A673 (cell line): ENCODE measurements at regions not wholly inside any gene's neighbourhood (a gene's known extent, or its start where the extent isn't known, plus 50 kb on each side); places are given as distances from the start of the nearest gene placed in this dataset.

Source experiments
- BruUV-seq: library from RNA; stranded (reverse); fragments of 400-500 nt; replicated peaks from 2 replicates; lab custom pipeline; 2021; lab: Mats Ljungman, UMichigan
- CTCF ChIA-PET: fragments of 300-600 bp; sonication (Branson Sonifier 250); formaldehyde crosslinking; loops from one replicate; lab custom pipeline; 2022; ENCODE audit warnings: antibody characterized with exemption; lab: Charles Lee
- POLR2A ChIA-PET: fragments of 300-600 bp; sonication (Branson Sonifier 250); formaldehyde crosslinking; loops from one replicate; lab custom pipeline; 2022; ENCODE audit warnings: antibody characterized with exemption; ENCODE audit not compliant: low non-redundant PET; lab: Charles Lee
- DNase-seq: peaks from one replicate; pipeline ENCODE4 v3.0.0-alpha.2; 2015; ENCODE audit warnings: low spot score
- H3K27ac ChIP-seq: fragments of 200-600 bp; sonication (generic); 2 replicates; pipeline ENCODE4 v1.5.1; 2016; ENCODE audit warnings: mixed run types, low read depth, mild to moderate bottlenecking, mixed read lengths, antibody characterized with exemption, low read length; ENCODE audit not compliant: poor library complexity, severe bottlenecking
- H3K27me3 ChIP-seq: fragments of 200-600 bp; sonication (generic); replicated peaks from 2 replicates; pipeline ENCODE4 v1.6.1; 2017; ENCODE audit warnings: mixed run types, low read depth, mild to moderate bottlenecking, mixed read lengths, antibody characterized with exemption, low read length; ENCODE audit not compliant: insufficient read depth, poor library complexity
- H3K36me3 ChIP-seq: fragments of 200-600 bp; sonication (generic); 2 replicates; pipeline ENCODE4 v1.6.1; 2016; ENCODE audit warnings: mixed run types, mild to moderate bottlenecking, mixed read lengths, antibody characterized with exemption, low read length; ENCODE audit not compliant: insufficient read depth, poor library complexity, severe bottlenecking
- H3K4me1 ChIP-seq: fragments of 200-600 bp; sonication (generic); 2 replicates; pipeline ENCODE4 v1.6.1; 2017; ENCODE audit warnings: mixed run types, mild to moderate bottlenecking, mixed read lengths, antibody characterized with exemption, low read length; ENCODE audit not compliant: insufficient read depth, poor library complexity, severe bottlenecking
- H3K4me3 ChIP-seq: fragments of 200-600 bp; sonication (generic); 2 replicates; pipeline ENCODE4 v1.5.1; 2016; ENCODE audit warnings: low read depth, mixed run types, mild to moderate bottlenecking, mixed read lengths, low read length; ENCODE audit not compliant: poor library complexity, severe bottlenecking
- H3K9me3 ChIP-seq: fragments of 200-600 bp; sonication (generic); 2 replicates; pipeline ENCODE4 v1.6.1; 2016; ENCODE audit warnings: mixed run types, low read depth, mild to moderate bottlenecking, mixed read lengths, antibody characterized with exemption, low read length; ENCODE audit not compliant: poor library complexity, severe bottlenecking
- EZH2 ChIP-seq: fragments of 200-600 bp; sonication (generic); IDR thresholded peaks from 2 replicates; pipeline ENCODE4 v1.6.1; 2017; ENCODE audit warnings: borderline replicate concordance, low read depth, mild to moderate bottlenecking, mixed read lengths, antibody characterized with exemption, low read length; ENCODE audit not compliant: poor library complexity, severe bottlenecking
- intact Hi-C: fragments of 100-400 bp; cut with micrococcal nuclease; formaldehyde crosslinking; loops from one replicate; pipeline ENCODE4 v1.10.0; 2022; ENCODE audit not compliant: unreplicated experiment
- TF ChIP-seq, protein P1 (sequence below): fragments of 300-800, 200-600 bp; sonication (generic); conservative IDR thresholded peaks from 2 replicates; pipeline ENCODE4 v1.5.1; 2017; ENCODE audit warnings: low read depth, mild to moderate bottlenecking, antibody characterized with exemption, low read length, moderate library complexity, mixed read lengths

DNA sequence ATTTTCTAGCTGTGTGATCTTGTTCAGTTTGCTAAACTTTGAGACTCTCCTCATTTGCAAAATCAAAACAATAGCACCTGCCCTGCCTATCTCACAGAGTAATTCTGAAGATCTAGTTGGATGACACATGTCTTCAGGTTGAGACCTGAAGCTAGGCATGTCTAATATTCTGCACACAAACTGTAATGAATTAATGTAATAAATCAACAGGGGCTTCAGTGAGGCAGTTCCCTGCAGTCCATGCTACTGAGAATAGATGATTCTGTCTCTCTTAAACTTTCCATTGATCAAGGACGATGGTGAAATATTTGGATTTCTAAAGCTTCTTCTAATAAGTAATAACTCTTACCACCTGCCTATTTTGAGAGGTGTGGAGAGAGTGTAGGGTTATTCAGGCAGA lies 268.1 kb upstream of the TMTC4 start:
- CTCF ChIA-PET, result no interaction called here
- H3K4me3 ChIP-seq, result no peak overlapping the region
- peaks cover 25% of the 10 kb centered on the region for H3K4me1 ChIP-seq
- intact Hi-C loops, result no loop called here
- no peaks in the 10 kb centered on the region for H3K9me3 ChIP-seq
- no peaks in the 10 kb centered on the region for H3K27me3 ChIP-seq
- DNase-seq, result no peak
- H3K36me3 ChIP-seq, result no peaks in the 10 kb centered on the region
- no peak overlapping the region for H3K27ac ChIP-seq
- POLR2A ChIA-PET, result no interaction called here
- BruUV-seq, result no TSS peak
- TF ChIP-seq, protein P1, sequence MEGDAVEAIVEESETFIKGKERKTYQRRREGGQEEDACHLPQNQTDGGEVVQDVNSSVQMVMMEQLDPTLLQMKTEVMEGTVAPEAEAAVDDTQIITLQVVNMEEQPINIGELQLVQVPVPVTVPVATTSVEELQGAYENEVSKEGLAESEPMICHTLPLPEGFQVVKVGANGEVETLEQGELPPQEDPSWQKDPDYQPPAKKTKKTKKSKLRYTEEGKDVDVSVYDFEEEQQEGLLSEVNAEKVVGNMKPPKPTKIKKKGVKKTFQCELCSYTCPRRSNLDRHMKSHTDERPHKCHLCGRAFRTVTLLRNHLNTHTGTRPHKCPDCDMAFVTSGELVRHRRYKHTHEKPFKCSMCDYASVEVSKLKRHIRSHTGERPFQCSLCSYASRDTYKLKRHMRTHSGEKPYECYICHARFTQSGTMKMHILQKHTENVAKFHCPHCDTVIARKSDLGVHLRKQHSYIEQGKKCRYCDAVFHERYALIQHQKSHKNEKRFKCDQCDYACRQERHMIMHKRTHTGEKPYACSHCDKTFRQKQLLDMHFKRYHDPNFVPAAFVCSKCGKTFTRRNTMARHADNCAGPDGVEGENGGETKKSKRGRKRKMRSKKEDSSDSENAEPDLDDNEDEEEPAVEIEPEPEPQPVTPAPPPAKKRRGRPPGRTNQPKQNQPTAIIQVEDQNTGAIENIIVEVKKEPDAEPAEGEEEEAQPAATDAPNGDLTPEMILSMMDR, result no peak

DNA sequence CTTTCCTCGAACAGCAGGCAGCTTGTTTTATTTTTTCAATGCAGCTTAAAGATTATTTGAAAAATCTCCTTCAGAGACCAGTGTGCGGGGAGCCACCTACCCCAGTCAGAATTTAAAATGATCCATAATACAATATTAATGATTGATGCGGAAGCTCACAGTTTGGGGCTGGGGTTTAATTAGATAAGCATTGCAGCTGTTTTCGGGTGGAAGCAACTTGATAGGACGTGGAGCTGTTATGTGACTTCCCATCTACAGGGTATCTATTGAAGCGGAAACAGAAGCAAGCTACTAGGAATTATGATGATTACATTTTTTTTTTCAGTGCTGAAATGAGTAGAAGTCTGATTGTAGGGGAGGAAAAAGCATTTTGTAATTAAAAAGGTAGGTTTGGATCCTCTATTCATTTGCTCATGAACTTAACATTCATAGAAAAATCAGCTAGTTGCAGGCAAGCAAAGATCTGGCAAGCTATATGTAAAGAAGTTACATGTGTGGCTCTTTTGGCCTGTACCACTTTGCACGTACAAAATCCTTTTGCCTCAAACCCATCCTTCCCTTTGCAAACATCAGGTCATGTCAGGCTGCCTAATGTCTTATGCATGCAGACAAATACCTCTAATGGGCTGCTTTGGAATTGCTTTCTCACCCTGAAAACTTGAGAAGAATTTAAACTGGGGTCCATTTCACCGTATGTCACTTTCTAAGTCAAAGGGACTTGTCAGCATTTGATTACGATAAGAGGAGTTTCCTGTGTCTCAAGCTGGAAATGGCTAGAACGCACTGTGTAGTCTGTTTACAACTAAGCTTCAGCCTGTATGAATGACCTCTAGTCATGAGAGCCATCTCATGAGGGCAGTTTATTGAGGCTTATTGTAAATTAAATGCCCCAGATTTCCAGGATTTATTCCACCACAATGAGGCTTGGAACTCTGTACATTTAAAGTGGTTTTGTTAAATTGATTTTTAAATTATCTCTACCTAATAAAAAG lies 267.1 kb upstream of the TMTC4 start:
- DNase-seq, result peak; percentile 55
- CTCF ChIA-PET, result no interaction called here

DNA sequence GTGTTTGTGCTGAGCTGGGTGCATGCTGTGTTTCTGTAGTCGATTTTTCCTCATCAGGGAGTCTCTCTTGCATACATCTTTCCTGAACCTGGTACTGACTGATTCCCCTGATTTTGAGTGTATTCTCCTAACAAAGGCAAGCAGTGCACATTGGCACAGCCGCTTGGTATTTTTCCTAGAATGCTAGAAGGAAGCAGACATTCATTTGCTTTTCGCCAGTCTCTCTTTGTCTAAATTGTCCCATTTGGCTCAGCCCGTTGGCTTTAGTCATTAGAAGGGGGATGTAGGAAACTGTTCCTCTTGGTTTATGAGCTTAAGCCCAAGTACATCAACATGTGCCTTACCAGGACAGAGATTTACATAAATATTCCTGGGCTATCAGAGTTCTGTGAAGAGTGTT lies 266.1 kb upstream of the TMTC4 start:
- ChIA-PET CTCF (no interaction called here), POLR2A (interaction anchor here (0.5 kb wide), 1 partner anchor 149 kb away, joined by 3 read pairs; no protein-coding TSS in a partner anchor)
- no TSS peak for BruUV-seq
- intact Hi-C loops, result no loop called here
- Histone ChIP-seq H3K9me3 (no peaks in the 10 kb centered on the region), H3K36me3 (no peaks in the 10 kb centered on the region), H3K27me3 (no peaks in the 10 kb centered on the region), H3K4me3 (no peak overlapping the region), H3K4me1 (peaks cover 25% of the 10 kb centered on the region), H3K27ac (peak overlapping the region; percentile 67)
- TF ChIP-seq, protein P1, result no peak
- peak; percentile 30 for DNase-seq

More for the DNA sequence above, 267.1 kb upstream of the TMTC4 start:
- Histone ChIP-seq H3K4me3 (no peak overlapping the region), H3K27ac (peak overlapping the region; percentile 67), H3K27me3 (no peaks in the 10 kb centered on the region), H3K36me3 (no peaks in the 10 kb centered on the region), H3K9me3 (no peaks in the 10 kb centered on the region), H3K4me1 (peaks cover 25% of the 10 kb centered on the region)
- no peak for TF ChIP-seq EZH2
- TF ChIP-seq, protein P1, result no peak
- BruUV-seq, result no TSS peak
- POLR2A ChIA-PET, result interaction anchor here (0.5 kb wide), 2 partner anchors 59 to 148 kb away, joined by 3 to 16 read pairs; no protein-coding TSS in a partner anchor
- intact Hi-C loops, result no loop called here
